Coronary artery (tissue), 2 donors: ENCODE measurements at regions not wholly inside any gene's neighbourhood (a gene's known extent, or its start where the extent isn't known, plus 50 kb on each side); places are given as distances from the start of the nearest gene placed in this dataset.

ENCODE experiments used
- DNase-seq: peaks from one replicate; pipeline ENCODE4 v3.0.0-alpha.2; 2017; ENCODE audit warnings: low spot score
- H3K27ac ChIP-seq, 2 donors: fragments of 200-600 bp; sonication (generic); one replicate each; pipeline ENCODE4 v1.5.1; 2016 to 2019
- H3K4me3 ChIP-seq: fragments of 200-600 bp; sonication (generic); 2 replicates; pipeline ENCODE4 v1.5.1; 2016; ENCODE audit warnings: mild to moderate bottlenecking, moderate library complexity
- TF ChIP-seq, protein P1 (sequence below): fragments of 200-600 bp; sonication (generic); IDR thresholded peaks from one replicate; pipeline ENCODE4 v1.5.1; 2019; ENCODE audit warnings: antibody characterized with exemption

DNA sequence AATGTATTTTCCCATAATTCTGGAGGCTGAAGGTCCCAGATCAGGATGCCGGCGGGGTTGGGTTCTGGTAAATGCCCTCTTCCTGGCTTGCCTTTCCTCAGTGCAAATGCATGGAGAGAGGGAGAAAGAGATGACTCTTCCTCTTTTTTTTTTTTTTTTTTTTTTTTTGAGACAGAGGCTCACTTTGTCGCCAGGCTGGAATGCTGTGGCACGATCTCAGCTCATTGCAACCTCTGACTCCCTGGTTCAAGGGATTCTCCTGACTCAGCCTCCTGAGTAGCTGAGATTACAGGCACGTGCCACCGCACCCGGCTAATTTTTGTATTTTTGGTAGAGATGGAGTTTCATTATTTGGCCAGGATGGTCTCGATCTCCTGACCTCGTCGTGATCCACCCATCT lies 300.0 kb upstream of the TAS2R1 start:
- TF ChIP-seq, protein P1, sequence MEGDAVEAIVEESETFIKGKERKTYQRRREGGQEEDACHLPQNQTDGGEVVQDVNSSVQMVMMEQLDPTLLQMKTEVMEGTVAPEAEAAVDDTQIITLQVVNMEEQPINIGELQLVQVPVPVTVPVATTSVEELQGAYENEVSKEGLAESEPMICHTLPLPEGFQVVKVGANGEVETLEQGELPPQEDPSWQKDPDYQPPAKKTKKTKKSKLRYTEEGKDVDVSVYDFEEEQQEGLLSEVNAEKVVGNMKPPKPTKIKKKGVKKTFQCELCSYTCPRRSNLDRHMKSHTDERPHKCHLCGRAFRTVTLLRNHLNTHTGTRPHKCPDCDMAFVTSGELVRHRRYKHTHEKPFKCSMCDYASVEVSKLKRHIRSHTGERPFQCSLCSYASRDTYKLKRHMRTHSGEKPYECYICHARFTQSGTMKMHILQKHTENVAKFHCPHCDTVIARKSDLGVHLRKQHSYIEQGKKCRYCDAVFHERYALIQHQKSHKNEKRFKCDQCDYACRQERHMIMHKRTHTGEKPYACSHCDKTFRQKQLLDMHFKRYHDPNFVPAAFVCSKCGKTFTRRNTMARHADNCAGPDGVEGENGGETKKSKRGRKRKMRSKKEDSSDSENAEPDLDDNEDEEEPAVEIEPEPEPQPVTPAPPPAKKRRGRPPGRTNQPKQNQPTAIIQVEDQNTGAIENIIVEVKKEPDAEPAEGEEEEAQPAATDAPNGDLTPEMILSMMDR: no peak
- Histone ChIP-seq H3K27ac (no peak overlapping the region), H3K4me3 (no peak overlapping the region)
- no peak for DNase-seq

DNA sequence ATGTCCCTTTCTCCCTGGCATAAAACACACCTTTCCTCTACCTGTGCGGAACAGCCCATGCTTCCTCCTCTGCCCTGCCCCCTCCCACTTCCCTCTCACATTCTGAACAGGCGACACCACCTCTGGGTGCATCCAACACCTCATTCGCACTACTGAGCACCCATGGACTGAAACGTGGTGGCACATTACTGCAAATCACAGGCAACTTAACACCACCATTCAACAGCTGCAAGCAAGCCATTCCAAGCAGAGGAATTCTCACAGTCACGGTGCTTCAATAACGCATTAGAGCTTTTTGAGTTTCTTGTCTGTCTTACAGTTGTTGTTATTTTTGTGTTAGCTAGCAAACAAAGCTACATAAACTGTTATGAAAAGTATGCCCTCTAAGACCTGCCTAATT lies 298.2 kb upstream of the TAS2R1 start:
- Histone ChIP-seq H3K4me3 (no peak overlapping the region), H3K27ac (no peak overlapping the region)
- TF ChIP-seq, protein P1: no peak
- DNase-seq: no peak

DNA sequence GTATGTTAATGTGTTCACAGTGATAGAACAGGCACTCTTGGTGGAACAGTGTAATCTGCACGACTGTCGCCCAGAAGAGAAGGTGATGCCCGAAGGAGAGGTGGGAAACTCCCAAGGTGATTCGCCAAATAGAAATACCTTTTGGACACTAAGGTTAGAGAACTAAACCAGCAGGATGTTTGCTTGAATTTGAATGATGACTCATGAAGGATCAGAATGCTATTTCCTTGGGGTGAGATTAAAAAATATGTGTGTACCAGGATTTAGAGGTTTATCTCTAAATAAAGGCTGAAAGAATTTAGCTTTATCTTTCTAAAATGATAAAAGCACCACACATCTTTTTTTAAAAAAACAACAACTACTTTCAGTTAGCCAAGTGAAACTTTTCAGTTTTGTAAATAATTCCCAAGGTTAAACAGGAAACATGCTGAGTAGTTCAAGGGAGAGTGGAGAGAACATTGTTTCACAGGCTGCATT lies 297.4 kb upstream of the TAS2R1 start:
- no peak for DNase-seq
- TF ChIP-seq, protein P1: no peak
- Histone ChIP-seq H3K4me3 (no peak overlapping the region), H3K27ac (no peak overlapping the region)

DNA sequence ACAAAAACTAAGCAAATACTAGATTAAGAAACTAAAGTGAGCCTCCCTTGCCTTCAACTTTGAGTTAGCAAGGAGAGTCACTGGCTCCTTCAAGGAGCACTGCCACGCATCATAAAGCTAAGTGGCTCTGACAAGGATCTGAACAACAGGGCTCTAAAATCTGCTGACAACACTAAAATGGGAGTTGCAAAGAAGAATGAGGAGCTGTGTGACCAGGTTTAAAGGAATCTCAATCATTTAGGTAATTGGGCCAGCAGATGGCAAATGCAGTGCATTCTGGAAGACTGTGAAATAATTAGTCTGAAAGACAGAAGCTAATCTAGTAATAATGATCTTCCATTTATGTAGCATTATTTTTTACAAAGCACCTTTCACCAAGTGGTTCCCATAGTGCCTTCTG lies 297.0 kb upstream of the TAS2R1 start:
- Histone ChIP-seq H3K4me3 (no peak overlapping the region), H3K27ac (no peak overlapping the region)
- DNase-seq: no peak
- TF ChIP-seq, protein P1: no peak

DNA sequence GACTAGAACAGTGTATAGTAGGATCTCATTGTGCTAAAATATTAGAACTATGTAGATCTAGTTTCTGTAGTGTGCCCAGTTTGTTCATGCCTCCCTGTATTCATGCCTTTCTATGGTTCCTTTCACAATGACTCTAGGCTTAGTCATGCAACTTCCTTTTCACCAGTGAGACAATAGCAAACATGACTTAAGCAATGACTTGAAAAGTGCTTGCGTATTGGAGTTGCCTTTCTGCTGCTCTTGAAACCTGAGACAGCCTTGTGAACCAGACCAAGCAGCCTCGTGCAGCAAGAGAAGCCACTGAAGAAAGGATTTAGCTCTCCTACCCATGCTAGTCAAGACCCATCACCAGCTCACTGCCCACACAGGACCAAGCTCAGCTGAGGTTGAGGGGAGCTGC lies 294.5 kb upstream of the TAS2R1 start:
- no peak for DNase-seq
- TF ChIP-seq, protein P1: no peak

DNA sequence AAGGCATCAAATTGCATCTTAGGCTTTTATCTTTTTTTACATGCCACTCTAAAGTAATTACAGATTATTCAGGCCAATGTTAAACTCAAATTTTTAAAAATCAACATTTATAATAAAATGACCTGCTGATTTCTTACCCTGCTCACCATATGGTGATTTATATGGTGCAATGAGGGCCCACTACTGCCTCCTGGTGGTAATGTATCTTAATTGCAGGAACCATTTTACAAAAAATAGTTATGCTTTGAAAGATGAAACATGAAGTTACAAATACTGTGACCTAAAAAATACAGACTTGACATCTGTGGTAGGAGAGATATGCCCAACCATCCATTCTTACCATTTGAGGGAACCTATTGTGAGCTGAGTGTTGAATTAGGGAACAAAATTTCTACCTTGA lies 292.6 kb upstream of the TAS2R1 start:
- no peak overlapping the region for H3K27ac ChIP-seq
- no peak overlapping the region for H3K4me3 ChIP-seq
- TF ChIP-seq, protein P1: no peak
- no peak for DNase-seq

More for the DNA sequence above, 294.5 kb upstream of the TAS2R1 start:
- no peak overlapping the region for H3K4me3 ChIP-seq
- H3K27ac ChIP-seq: no peak overlapping the region

DNA sequence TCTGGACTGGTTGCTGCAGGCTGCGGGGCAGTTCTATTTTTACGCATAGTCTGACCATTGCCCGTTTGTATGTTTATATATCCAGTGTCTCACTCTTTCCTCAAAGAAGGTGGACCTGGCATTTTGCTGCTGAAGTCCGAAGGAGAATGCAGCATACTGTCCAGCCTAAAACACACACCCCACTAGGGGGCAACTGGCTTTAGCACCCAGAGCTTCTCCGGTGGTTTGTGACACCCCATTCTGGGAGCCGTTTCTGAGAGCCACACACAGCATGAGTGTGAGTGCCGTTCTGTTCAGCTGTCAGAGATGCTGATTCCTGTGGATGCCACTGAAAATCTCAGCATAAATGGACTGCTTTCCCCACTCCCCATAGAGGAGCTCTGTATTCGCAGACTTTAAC lies 290.5 kb upstream of the TAS2R1 start:
- Histone ChIP-seq H3K27ac (no peak overlapping the region), H3K4me3 (no peak overlapping the region)
- TF ChIP-seq, protein P1: no peak
- no peak for DNase-seq
